H1 (cell line): ENCODE measurements at regions not wholly inside any gene's neighbourhood (a gene's known extent, or its start where the extent isn't known, plus 50 kb on each side); places are given as distances from the start of the nearest gene placed in this dataset.

Source experiments
- CTCF ChIA-PET: fragments of 300-600 bp; sonication (Branson Sonifier 250); formaldehyde crosslinking; loops from one replicate; lab custom pipeline; 2021; ENCODE audit not compliant: partially characterized antibody; lab: Charles Lee
- POLR2A ChIA-PET: fragments of 300-600 bp; sonication (Branson Sonifier 250); formaldehyde crosslinking; loops from one replicate; lab custom pipeline; 2021; ENCODE audit warnings: inconsistent platforms; ENCODE audit not compliant: partially characterized antibody; lab: Charles Lee
- DNase-seq, 2 experiments: peaks; one replicate each; pipeline versions ENCODE4 v3.0.0 to v3.0.0-alpha.2; 2010 to 2022; ENCODE audit warnings: low spot score in 2 of 2, low read depth in 1 of 2, mixed read lengths in 1 of 2
- FAIRE-seq: peaks from 2 replicates; lab custom pipeline; 2011; peaks lifted over from hg19 to GRCh38; lab: Jason Lieb, UNC
- H2AFZ ChIP-seq: 2 replicates; pipeline ENCODE4 v1.8.1; 2012; ENCODE audit warnings: low read length, inconsistent platforms
- H2AK5ac ChIP-seq: 2 replicates; pipeline ENCODE4 v1.6.1; 2013; ENCODE audit warnings: low read depth, low read length
- H2BK120ac ChIP-seq: replicated peaks from 2 replicates; pipeline ENCODE3; 2013; ENCODE audit warnings: low read depth, low read length, inconsistent platforms
- H2BK12ac ChIP-seq: 2 replicates; pipeline ENCODE4 v1.6.1; 2013; ENCODE audit warnings: low read depth, low read length
- H2BK15ac ChIP-seq: 2 replicates; pipeline ENCODE4 v1.6.1; 2013; ENCODE audit warnings: low read length
- H2BK20ac ChIP-seq: 2 replicates; pipeline ENCODE4 v1.6.1; 2013; ENCODE audit warnings: low read length
- H2BK5ac ChIP-seq: 2 replicates; pipeline ENCODE4 v1.6.1; 2013; ENCODE audit warnings: low read depth, low read length
- H3K14ac ChIP-seq: 2 replicates; pipeline ENCODE4 v1.6.1; 2013; ENCODE audit warnings: inconsistent platforms; ENCODE audit not compliant: insufficient read length
- H3K18ac ChIP-seq: 2 replicates; pipeline ENCODE4 v1.6.1; 2013; ENCODE audit warnings: low read length; ENCODE audit errors: extremely low read depth
- H3K23ac ChIP-seq: 2 replicates; pipeline ENCODE4 v1.6.1; 2013; ENCODE audit warnings: inconsistent platforms; ENCODE audit not compliant: insufficient read length
- H3K23me2 ChIP-seq: 2 replicates; pipeline ENCODE4 v1.6.1; 2013; ENCODE audit warnings: low read depth, low read length
- H3K27ac ChIP-seq: 2 replicates; pipeline ENCODE4 v1.6.1; 2011; ENCODE audit warnings: low read depth, low read length, inconsistent platforms
- H3K27me3 ChIP-seq, 4 experiments: replicated peaks in 1 of 4; 1 replicate in 1 of 4; 2 replicates in 3 of 4; pipeline versions ENCODE4 v1.6.1 to v1.8.1; 2011 to 2013; ENCODE audit warnings: low read length in 3 of 4, mild to moderate bottlenecking in 3 of 4, inconsistent platforms in 2 of 4, mixed read lengths in 2 of 4, moderate library complexity in 1 of 4; ENCODE audit not compliant: control insufficient read depth in 3 of 4, insufficient read depth in 3 of 4; ENCODE audit errors: extremely low read depth in 1 of 4
- H3K36me3 ChIP-seq, 4 experiments: 2 replicates each; pipeline versions ENCODE4 v1.6.1 to v1.8.1; 2011 to 2013; ENCODE audit warnings: mild to moderate bottlenecking in 4 of 4, low read length in 3 of 4, moderate library complexity in 2 of 4, control low read depth in 1 of 4, inconsistent platforms in 1 of 4; ENCODE audit not compliant: insufficient read depth in 4 of 4, control insufficient read depth in 2 of 4
- H3K4ac ChIP-seq: replicated peaks from 2 replicates; pipeline ENCODE3; 2013; ENCODE audit warnings: low read length, low read depth, mixed read lengths, inconsistent platforms; ENCODE audit not compliant: insufficient read length
- H3K4me1 ChIP-seq, 4 experiments: replicated peaks in 1 of 4; 1 replicate in 1 of 4; 2 replicates in 3 of 4; pipeline versions ENCODE4 v1.6.1 to v1.8.1; 2011 to 2013; ENCODE audit warnings: low read length in 3 of 4, inconsistent platforms in 2 of 4, mixed read lengths in 1 of 4; ENCODE audit not compliant: insufficient read depth in 4 of 4, control insufficient read depth in 3 of 4
- H3K4me2 ChIP-seq, 2 experiments: 2 replicates each; pipeline versions ENCODE4 v1.6.1 to v1.8.1; 2011 to 2013; ENCODE audit warnings: low read depth in 2 of 2, low read length in 2 of 2, control low read depth in 1 of 2, inconsistent platforms in 1 of 2, mild to moderate bottlenecking in 1 of 2; ENCODE audit not compliant: insufficient read depth in 1 of 2
- H3K4me3 ChIP-seq, 4 experiments: fragments of 200-600, 300-600 bp in 1 of 4; sonication (generic), shearing (Covaris generic), sonication (Bioruptor Twin) in 1 of 4; 2 replicates each; pipeline versions ENCODE4 v1.5.1 to v1.8.1; 2011 to 2016; ENCODE audit warnings: low read length in 4 of 4, low read depth in 3 of 4, control low read depth in 2 of 4, inconsistent platforms in 2 of 4, mild to moderate bottlenecking in 2 of 4, mixed read lengths in 1 of 4, moderate library complexity in 1 of 4; ENCODE audit not compliant: insufficient read depth in 2 of 4; ENCODE audit errors: extremely low read depth in 1 of 4
- H3K56ac ChIP-seq: replicated peaks from 2 replicates; pipeline ENCODE3; 2013; ENCODE audit warnings: low read depth, mild to moderate bottlenecking, mixed read lengths, low read length, inconsistent platforms; ENCODE audit not compliant: insufficient read length
- H3K79me1 ChIP-seq: 2 replicates; pipeline ENCODE4 v1.6.1; 2013; ENCODE audit warnings: low read depth, low read length, control low read depth
- H3K79me2 ChIP-seq, 2 experiments: 2 replicates each; pipeline versions ENCODE4 v1.6.1 to v1.8.1; 2012 to 2013; ENCODE audit warnings: low read length in 2 of 2, mild to moderate bottlenecking in 2 of 2, inconsistent platforms in 1 of 2; ENCODE audit not compliant: insufficient read depth in 2 of 2, control insufficient read depth in 1 of 2
- H3K9ac ChIP-seq, 4 experiments: replicated peaks in 1 of 4; 1 replicate in 1 of 4; 2 replicates in 3 of 4; pipeline versions ENCODE4 v1.6.1 to v1.8.1; 2011 to 2013; ENCODE audit warnings: low read depth in 3 of 4, low read length in 3 of 4, control low read depth in 2 of 4, mild to moderate bottlenecking in 2 of 4, moderate library complexity in 2 of 4, inconsistent platforms in 1 of 4; ENCODE audit errors: extremely low read depth in 1 of 4
- H3K9me3 ChIP-seq, 2 experiments: 2 replicates each; pipeline versions ENCODE4 v1.6.1 to v1.8.1; 2012 to 2013; ENCODE audit warnings: mild to moderate bottlenecking in 2 of 2, moderate library complexity in 2 of 2, control low read depth in 1 of 2, inconsistent platforms in 1 of 2, low read depth in 1 of 2, low read length in 1 of 2, mixed read lengths in 1 of 2; ENCODE audit not compliant: insufficient read depth in 2 of 2
- H4K20me1 ChIP-seq, 2 experiments: replicated peaks in 1 of 2; 2 replicates each; pipeline versions ENCODE3 to v1.8.1; 2011 to 2013; ENCODE audit warnings: inconsistent platforms in 2 of 2, low read length in 2 of 2, mild to moderate bottlenecking in 1 of 2; ENCODE audit not compliant: insufficient read depth in 2 of 2, control insufficient read depth in 1 of 2
- H4K5ac ChIP-seq: 2 replicates; pipeline ENCODE4 v1.6.1; 2013; ENCODE audit warnings: low read length, low read depth, mixed read lengths, inconsistent platforms; ENCODE audit not compliant: insufficient read length
- H4K8ac ChIP-seq: 2 replicates; pipeline ENCODE4 v1.8.0; 2013; ENCODE audit warnings: mild to moderate bottlenecking, moderate library complexity, low read length, inconsistent platforms; ENCODE audit not compliant: insufficient read depth; ENCODE audit errors: extremely low read depth
- H4K91ac ChIP-seq: replicated peaks from 2 replicates; pipeline ENCODE3; 2013; ENCODE audit warnings: low read length, mixed read lengths, inconsistent platforms; ENCODE audit not compliant: insufficient read length
- CREB1 ChIP-seq: IDR thresholded peaks from 2 replicates; pipeline ENCODE4 v1.6.1; 2012; ENCODE audit warnings: inconsistent platforms
- CTBP2 ChIP-seq: IDR thresholded peaks from 2 replicates; pipeline ENCODE4 v1.7.0; 2011; ENCODE audit warnings: borderline replicate concordance, mild to moderate bottlenecking, moderate library complexity, mixed read lengths, low read length; ENCODE audit not compliant: insufficient read depth, insufficient read length
- E2F6 ChIP-seq: IDR thresholded peaks from 2 replicates; pipeline ENCODE4 v1.6.1; 2012; ENCODE audit warnings: inconsistent platforms
- JUND ChIP-seq: IDR thresholded peaks from 2 replicates; pipeline ENCODE4 v1.6.1; 2011; ENCODE audit warnings: mild to moderate bottlenecking, improper control_type of control experiment, low read length
- KDM1A ChIP-seq: fragments of 200-600, 300-600 bp; sonication (generic); IDR thresholded peaks from 2 replicates; pipeline ENCODE4 v1.7.1; 2016; ENCODE audit warnings: mild to moderate bottlenecking, low read length, borderline replicate concordance
- POU5F1 ChIP-seq: IDR thresholded peaks from 2 replicates; pipeline ENCODE4 v1.6.1; 2011; ENCODE audit warnings: low read depth, mild to moderate bottlenecking, low read length, moderate library complexity
- RXRA ChIP-seq: IDR thresholded peaks from 2 replicates; pipeline ENCODE4 v1.6.1; 2011; ENCODE audit warnings: low read depth, mild to moderate bottlenecking, low read length, moderate library complexity; ENCODE audit not compliant: insufficient read depth
- SIN3A ChIP-seq, 2 experiments: IDR thresholded peaks in 1 of 2; conservative IDR thresholded peaks in 1 of 2; 2 replicates each; pipeline ENCODE4 v1.6.1; 2011 to 2012; ENCODE audit warnings: low read length in 2 of 2, improper control_type of control experiment in 1 of 2, low read depth in 1 of 2, mild to moderate bottlenecking in 1 of 2
- SIX5 ChIP-seq: IDR thresholded peaks from 2 replicates; pipeline ENCODE4 v1.6.1; 2011; ENCODE audit warnings: mild to moderate bottlenecking, low read depth, low read length
- SRF ChIP-seq: IDR thresholded peaks from 2 replicates; pipeline ENCODE4 v1.6.1; 2011; ENCODE audit warnings: mild to moderate bottlenecking, low read depth, low read length, moderate library complexity
- TAF1 ChIP-seq: IDR thresholded peaks from 2 replicates; pipeline ENCODE4 v1.6.1; 2011; ENCODE audit warnings: mild to moderate bottlenecking, low read depth, low read length
- TEAD4 ChIP-seq: IDR thresholded peaks from 2 replicates; pipeline ENCODE4 v1.6.1; 2012; ENCODE audit warnings: low read depth, low read length, inconsistent platforms, mixed read lengths
- USF2 ChIP-seq: IDR thresholded peaks from 2 replicates; pipeline ENCODE4 v1.6.1; 2011; ENCODE audit warnings: low read length, improper control_type of control experiment
- YY1 ChIP-seq: IDR thresholded peaks from 2 replicates; pipeline ENCODE4 v1.6.1; 2011; ENCODE audit warnings: low read depth, mild to moderate bottlenecking, low read length
- WGBS, 2 experiments: shearing (Covaris generic) in 1 of 2; methylation state at CpG; one replicate each; pipeline versions ENCODE4 v1.1.6 to v1.1.7; 2013 to 2015; ENCODE audit warnings: low lambda C conversion rate in 2 of 2, mixed read lengths in 2 of 2, inconsistent platforms in 1 of 2, low coverage in 1 of 2, missing lambda C conversion rate in 1 of 2; ENCODE audit not compliant: insufficient replicate concordance in 2 of 2, insufficient coverage in 1 of 2, insufficient read length in 1 of 2; ENCODE audit errors: extremely low coverage in 1 of 2, missing lambda C conversion rate in 1 of 2; 5-methylcytosine and 5-hydroxymethylcytosine counted together

- H4K20me1 ChIP-seq, result no peaks in the 10 kb centered on the region
- CTCF ChIA-PET, result interaction anchor here (0.6 to 1.5 kb wide), 5 partner anchors 20 to 94 kb away, joined by 3 to 4 read pairs (median 3); no protein-coding TSS in a partner anchor
- TF ChIP-seq USF2 (no peak), YY1 (no peak), TAF1 (no peak), RXRA (no peak), KDM1A (no peak), SRF (no peak), SIX5 (no peak), CTBP2 (no peak), E2F6 (no peak), POU5F1 (no peak), SIN3A (conservative IDR thresholded peaks at IDR 0.05 in 1 of 2, IDR thresholded peaks at IDR 0.05 in 1 of 2; ENCODE audit: low read depth in 1 of 2, low read length in 2 of 2) (no peak), JUND (no peak), TEAD4 (no peak), CREB1 (no peak)
These were observed 114.2 kb downstream of the SLC16A1 start for GRCh38 chr1:112841825-112842224.

More at GRCh38 chr1:112841825-112842224, 114.2 kb downstream of the SLC16A1 start:
- peaks cover 0 to 7% (median 4%) of the 10 kb centered on the region in 4 experiments; a peak in 4 of 7 replicates for H3K4me1 ChIP-seq
- 92% methylated on average over 7 of the region's 10 CpGs; no CpG with 5 or more reads in 1 of the 2 experiments for WGBS, 2 experiments
- H3K9ac ChIP-seq, result no peak overlapping the region
- no peak overlapping the region for H3K18ac ChIP-seq
- no peak overlapping the region for H3K23ac ChIP-seq
- H3K9me3 ChIP-seq, result no peaks in the 10 kb centered on the region
- H2BK5ac ChIP-seq, result no peak overlapping the region
- H3K27me3 ChIP-seq, result no peaks in the 10 kb centered on the region
- no peak overlapping the region for H3K4me2 ChIP-seq
- no peak overlapping the region for H2AK5ac ChIP-seq
- no peak overlapping the region for H3K14ac ChIP-seq
- H3K36me3 ChIP-seq, result no peaks in the 10 kb centered on the region
- no peaks in the 10 kb centered on the region for H3K79me2 ChIP-seq
- no peak overlapping the region for H4K5ac ChIP-seq
- POLR2A ChIA-PET, result no interaction called here
- no peak overlapping the region for H2AFZ ChIP-seq
- no peak overlapping the region for H3K4me3 ChIP-seq
- no peak overlapping the region for H4K91ac ChIP-seq
- no peak overlapping the region for H3K4ac ChIP-seq
- H2BK20ac ChIP-seq, result no peak overlapping the region
- H3K56ac ChIP-seq, result no peak overlapping the region
- H4K8ac ChIP-seq, result no peak overlapping the region
- no peak overlapping the region for H2BK12ac ChIP-seq
- no peaks in the 10 kb centered on the region for H3K79me1 ChIP-seq
- DNase-seq, result no peak
- H3K23me2 ChIP-seq, result no peaks in the 10 kb centered on the region
- H2BK120ac ChIP-seq, result no peak overlapping the region
- no peak overlapping the region for H2BK15ac ChIP-seq
- no peak for FAIRE-seq
- no peak overlapping the region for H3K27ac ChIP-seq
